ENCODE measurements at regions not wholly inside any gene's neighbourhood (a gene's known extent, or its start where the extent isn't known, plus 50 kb on each side); places are given as distances from the start of the nearest gene placed in this dataset.

DNA sequence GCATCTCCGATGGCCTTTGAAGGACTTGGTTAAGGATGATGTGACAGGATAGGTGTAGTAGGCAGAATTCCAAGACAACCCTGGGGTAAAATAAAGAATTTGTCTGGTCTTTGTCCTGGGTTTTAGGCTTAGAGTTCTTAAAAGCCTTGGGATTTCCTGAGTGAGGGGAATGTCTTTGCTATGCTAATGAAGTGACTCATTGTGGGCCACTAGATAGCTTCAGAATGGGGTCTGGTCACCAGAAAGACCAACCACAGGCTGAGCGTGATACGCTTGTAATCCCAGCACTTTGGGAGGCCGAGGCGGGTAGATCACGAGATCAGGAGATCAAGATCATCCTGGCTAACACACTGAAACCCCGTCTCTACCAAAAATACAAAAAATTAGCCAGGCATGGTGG lies 182.8 kb upstream of the TOX3 start:
- no peaks in the 10 kb centered on the region for H3K4me1 ChIP-seq (ENCODE audit: insufficient read depth, low read length, severe bottlenecking)
- H3K9ac ChIP-seq (ENCODE audit: low read length) = no peak overlapping the region
- H3K9me2 ChIP-seq (ENCODE audit: low read depth, low read length) = no peaks in the 10 kb centered on the region
- H3K27ac ChIP-seq (ENCODE audit: low read depth, low read length, poor library complexity, severe bottlenecking) = no peak overlapping the region
- H3K4me3 ChIP-seq (ENCODE audit: low read depth, low read length, poor library complexity, severe bottlenecking) = no peak overlapping the region
- TF ChIP-seq, protein P1, sequence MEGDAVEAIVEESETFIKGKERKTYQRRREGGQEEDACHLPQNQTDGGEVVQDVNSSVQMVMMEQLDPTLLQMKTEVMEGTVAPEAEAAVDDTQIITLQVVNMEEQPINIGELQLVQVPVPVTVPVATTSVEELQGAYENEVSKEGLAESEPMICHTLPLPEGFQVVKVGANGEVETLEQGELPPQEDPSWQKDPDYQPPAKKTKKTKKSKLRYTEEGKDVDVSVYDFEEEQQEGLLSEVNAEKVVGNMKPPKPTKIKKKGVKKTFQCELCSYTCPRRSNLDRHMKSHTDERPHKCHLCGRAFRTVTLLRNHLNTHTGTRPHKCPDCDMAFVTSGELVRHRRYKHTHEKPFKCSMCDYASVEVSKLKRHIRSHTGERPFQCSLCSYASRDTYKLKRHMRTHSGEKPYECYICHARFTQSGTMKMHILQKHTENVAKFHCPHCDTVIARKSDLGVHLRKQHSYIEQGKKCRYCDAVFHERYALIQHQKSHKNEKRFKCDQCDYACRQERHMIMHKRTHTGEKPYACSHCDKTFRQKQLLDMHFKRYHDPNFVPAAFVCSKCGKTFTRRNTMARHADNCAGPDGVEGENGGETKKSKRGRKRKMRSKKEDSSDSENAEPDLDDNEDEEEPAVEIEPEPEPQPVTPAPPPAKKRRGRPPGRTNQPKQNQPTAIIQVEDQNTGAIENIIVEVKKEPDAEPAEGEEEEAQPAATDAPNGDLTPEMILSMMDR (IDR thresholded peaks at IDR 0.05; ENCODE audit: low read length) = no peak
- TF ChIP-seq EZH2 (IDR thresholded peaks at IDR 0.05; ENCODE audit: borderline replicate concordance, low read length) = no peak
- H3K4me2 ChIP-seq (ENCODE audit: low read length) = no peak overlapping the region
- no peaks in the 10 kb centered on the region for H3K27me3 ChIP-seq (ENCODE audit: insufficient read depth, low read length)
- H4K20me1 ChIP-seq (ENCODE audit: insufficient read depth, low read length) = no peaks in the 10 kb centered on the region
- H2AFZ ChIP-seq (ENCODE audit: low read length) = no peak overlapping the region
- H3K9me3 ChIP-seq (ENCODE audit: low read length) = no peaks in the 10 kb centered on the region
- H3K36me3 ChIP-seq (ENCODE audit: insufficient read depth, low read length) = no peaks in the 10 kb centered on the region
- H3F3A ChIP-seq (ENCODE audit: insufficient read depth, low read length) = no peaks in the 10 kb centered on the region
- H3K79me2 ChIP-seq (ENCODE audit: insufficient read depth, low read length) = no peaks in the 10 kb centered on the region

DNA sequence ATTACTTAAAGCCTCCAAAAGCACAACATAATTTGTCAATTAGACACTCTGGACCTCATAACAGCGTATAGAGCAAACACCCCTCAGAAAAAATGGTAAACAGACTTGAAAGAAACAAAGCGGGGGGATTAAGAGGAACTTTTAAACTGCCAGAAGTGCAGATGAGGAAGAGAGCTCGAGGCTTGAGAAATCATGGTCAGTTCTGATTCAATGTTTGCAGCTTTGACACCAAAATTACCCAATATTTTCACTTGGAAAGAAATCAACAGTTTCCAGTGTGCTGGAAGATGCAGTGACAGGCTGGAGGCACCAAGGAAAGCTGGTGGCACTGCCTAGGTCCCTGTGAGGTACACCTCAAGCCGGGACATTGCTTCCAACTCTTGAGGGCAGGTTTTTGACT lies 180.9 kb upstream of the TOX3 start:
- no peaks in the 10 kb centered on the region for H3K27me3 ChIP-seq (ENCODE audit: insufficient read depth, low read length)
- H3F3A ChIP-seq (ENCODE audit: insufficient read depth, low read length) = no peaks in the 10 kb centered on the region
- no peaks in the 10 kb centered on the region for H3K36me3 ChIP-seq (ENCODE audit: insufficient read depth, low read length)
- no peaks in the 10 kb centered on the region for H3K9me2 ChIP-seq (ENCODE audit: low read depth, low read length)
- no peak overlapping the region for H2AFZ ChIP-seq (ENCODE audit: low read length)
- no peak overlapping the region for H3K9ac ChIP-seq (ENCODE audit: low read length)
- no peak overlapping the region for H3K4me3 ChIP-seq (ENCODE audit: low read depth, low read length, poor library complexity, severe bottlenecking)
- H3K27ac ChIP-seq (ENCODE audit: low read depth, low read length, poor library complexity, severe bottlenecking) = no peak overlapping the region
- TF ChIP-seq, protein P1 (IDR thresholded peaks at IDR 0.05; ENCODE audit: low read length) = no peak
- TF ChIP-seq EZH2 (IDR thresholded peaks at IDR 0.05; ENCODE audit: borderline replicate concordance, low read length) = no peak
- H3K79me2 ChIP-seq (ENCODE audit: insufficient read depth, low read length) = no peaks in the 10 kb centered on the region
- no peaks in the 10 kb centered on the region for H3K9me3 ChIP-seq (ENCODE audit: low read length)
- H4K20me1 ChIP-seq (ENCODE audit: insufficient read depth, low read length) = no peaks in the 10 kb centered on the region
- H3K4me1 ChIP-seq (ENCODE audit: insufficient read depth, low read length, severe bottlenecking) = no peaks in the 10 kb centered on the region
- no peak overlapping the region for H3K4me2 ChIP-seq (ENCODE audit: low read length)

DNA sequence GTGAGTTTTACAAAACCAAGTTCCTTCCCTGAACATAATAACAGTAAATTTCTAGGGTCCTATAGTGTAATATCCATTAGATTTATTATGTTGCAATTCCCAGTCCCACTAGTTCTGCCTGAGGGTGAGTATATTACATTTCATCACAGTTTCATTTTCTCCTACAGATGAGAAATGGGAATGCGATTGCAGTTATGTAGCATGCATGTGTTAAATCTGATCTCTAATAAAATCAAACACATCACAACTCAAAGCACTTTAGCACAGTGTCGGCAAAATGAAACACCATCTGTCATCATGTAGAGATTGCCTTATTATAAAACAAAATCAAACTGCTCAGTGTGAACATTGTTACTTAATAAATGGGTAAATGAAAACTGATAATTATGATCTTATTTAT lies 180.5 kb upstream of the TOX3 start:
- no peaks in the 10 kb centered on the region for H3K27me3 ChIP-seq (ENCODE audit: insufficient read depth, low read length)
- no peak overlapping the region for H3K4me3 ChIP-seq (ENCODE audit: low read depth, low read length, poor library complexity, severe bottlenecking)
- no peak overlapping the region for H3K4me2 ChIP-seq (ENCODE audit: low read length)
- no peak overlapping the region for H2AFZ ChIP-seq (ENCODE audit: low read length)
- H3F3A ChIP-seq (ENCODE audit: insufficient read depth, low read length) = no peaks in the 10 kb centered on the region
- no peaks in the 10 kb centered on the region for H3K36me3 ChIP-seq (ENCODE audit: insufficient read depth, low read length)
- H3K9ac ChIP-seq (ENCODE audit: low read length) = no peak overlapping the region
- H3K9me2 ChIP-seq (ENCODE audit: low read depth, low read length) = no peaks in the 10 kb centered on the region
- no peaks in the 10 kb centered on the region for H3K79me2 ChIP-seq (ENCODE audit: insufficient read depth, low read length)
- H3K9me3 ChIP-seq (ENCODE audit: low read length) = no peaks in the 10 kb centered on the region
- no peaks in the 10 kb centered on the region for H3K4me1 ChIP-seq (ENCODE audit: insufficient read depth, low read length, severe bottlenecking)
- no peak overlapping the region for H3K27ac ChIP-seq (ENCODE audit: low read depth, low read length, poor library complexity, severe bottlenecking)
- TF ChIP-seq, protein P1 (IDR thresholded peaks at IDR 0.05; ENCODE audit: low read length) = no peak
- no peak for TF ChIP-seq EZH2 (IDR thresholded peaks at IDR 0.05; ENCODE audit: borderline replicate concordance, low read length)
- H4K20me1 ChIP-seq (ENCODE audit: insufficient read depth, low read length) = no peaks in the 10 kb centered on the region

Data from OCI-LY1 (cell line).